ENCODE measurements at regions not wholly inside any gene's neighbourhood (a gene's known extent, or its start where the extent isn't known, plus 50 kb on each side); places are given as distances from the start of the nearest gene placed in this dataset.
"Not testable (repeated sequence)": the region's sequence is repeated elsewhere in the genome, so short reads cannot be mapped to it uniquely, and the experiment has no call there.

DNA sequence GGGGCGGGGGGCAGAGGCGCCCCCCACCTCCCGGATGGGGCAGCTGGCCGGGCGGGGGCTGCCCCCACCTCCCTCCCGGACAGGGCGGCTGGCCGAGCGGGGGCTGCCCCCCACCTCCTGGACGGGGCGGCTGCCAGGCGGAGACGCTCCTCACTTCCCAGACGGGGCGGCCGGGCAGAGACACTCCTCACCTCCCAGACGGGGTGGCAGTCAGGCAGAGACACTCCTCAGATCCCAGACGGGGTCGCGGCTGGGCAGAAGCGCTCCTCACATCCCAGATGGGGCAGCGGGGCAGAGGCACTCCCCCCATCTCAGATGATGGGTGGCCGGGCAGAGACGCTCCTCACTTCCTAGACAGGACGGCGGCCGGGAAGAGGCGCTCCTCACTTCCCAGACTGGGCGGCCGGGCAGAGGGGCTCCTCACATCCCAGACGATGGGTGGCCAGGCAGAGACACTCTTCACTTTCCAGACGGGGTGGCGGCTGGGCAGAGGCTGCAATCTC lies 240.1 kb downstream of the NPIPA7 start:
- not testable (repeated sequence) for DNase-seq (ENCODE audit: low read depth in 2 of 2)

DNA sequence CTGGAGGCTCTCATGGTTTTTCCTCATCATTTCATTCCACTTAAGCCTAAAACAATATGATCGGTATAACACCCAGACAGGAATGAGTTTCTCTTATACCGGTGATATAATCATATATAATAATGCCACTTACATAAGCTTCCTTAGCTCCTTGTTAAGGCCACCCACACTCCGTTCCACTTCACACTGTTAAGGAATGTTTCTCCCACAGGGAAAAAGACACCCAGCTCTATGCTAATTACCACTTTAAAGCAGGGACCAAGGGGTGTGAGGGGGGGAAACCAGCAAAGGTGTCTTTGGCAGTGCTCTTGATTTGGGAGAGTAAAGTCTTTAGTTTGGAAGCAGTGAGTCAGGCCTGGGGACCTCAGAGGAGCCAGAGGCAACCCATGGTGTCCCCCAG lies 245.4 kb downstream of the NPIPA7 start:
- not testable (repeated sequence) for DNase-seq (ENCODE audit: low read depth in 2 of 2)

GRCh38 chr16:16625140-16625539 lies 246.2 kb downstream of the NPIPA7 start:
- not testable (repeated sequence) for DNase-seq (ENCODE audit: low read depth in 2 of 2)

- DNase-seq (ENCODE audit: low read depth in 2 of 2) = not testable (repeated sequence)
These were observed 248.9 kb downstream of the NPIPA7 start for GRCh38 chr16:16627865-16628264.

- DNase-seq (ENCODE audit: low read depth in 2 of 2) = not testable (repeated sequence)
These were observed 259.3 kb downstream of the NPIPA7 start for GRCh38 chr16:16638231-16638630.

GRCh38 chr16:16638714-16639113 lies 259.8 kb downstream of the NPIPA7 start:
- not testable (repeated sequence) for DNase-seq (ENCODE audit: low read depth in 2 of 2)

DNA sequence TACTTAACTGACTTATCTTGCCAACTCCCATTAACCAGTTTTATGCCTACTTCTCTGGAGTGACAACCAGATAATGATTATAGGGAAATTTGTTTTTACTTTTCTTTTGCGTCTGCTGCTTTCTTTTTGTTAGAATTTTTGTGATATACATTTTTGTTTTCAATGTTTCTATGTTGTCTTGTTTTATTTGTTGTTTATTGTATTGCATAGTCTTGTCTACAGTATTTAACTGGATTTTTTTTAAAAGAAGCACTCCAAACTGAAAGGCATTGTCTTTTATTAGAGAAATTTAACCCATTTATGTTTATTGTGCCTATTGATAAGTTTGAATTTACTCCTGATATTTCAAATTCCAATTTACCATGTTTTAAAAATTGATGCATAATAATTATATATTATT lies 264.9 kb downstream of the NPIPA7 start:
- DNase-seq (ENCODE audit: low read depth in 2 of 2) = not testable (repeated sequence)

- not testable (repeated sequence) for DNase-seq (ENCODE audit: low read depth in 2 of 2)
These were observed 269.1 kb downstream of the NPIPA7 start for GRCh38 chr16:16648002-16648401.

DNA sequence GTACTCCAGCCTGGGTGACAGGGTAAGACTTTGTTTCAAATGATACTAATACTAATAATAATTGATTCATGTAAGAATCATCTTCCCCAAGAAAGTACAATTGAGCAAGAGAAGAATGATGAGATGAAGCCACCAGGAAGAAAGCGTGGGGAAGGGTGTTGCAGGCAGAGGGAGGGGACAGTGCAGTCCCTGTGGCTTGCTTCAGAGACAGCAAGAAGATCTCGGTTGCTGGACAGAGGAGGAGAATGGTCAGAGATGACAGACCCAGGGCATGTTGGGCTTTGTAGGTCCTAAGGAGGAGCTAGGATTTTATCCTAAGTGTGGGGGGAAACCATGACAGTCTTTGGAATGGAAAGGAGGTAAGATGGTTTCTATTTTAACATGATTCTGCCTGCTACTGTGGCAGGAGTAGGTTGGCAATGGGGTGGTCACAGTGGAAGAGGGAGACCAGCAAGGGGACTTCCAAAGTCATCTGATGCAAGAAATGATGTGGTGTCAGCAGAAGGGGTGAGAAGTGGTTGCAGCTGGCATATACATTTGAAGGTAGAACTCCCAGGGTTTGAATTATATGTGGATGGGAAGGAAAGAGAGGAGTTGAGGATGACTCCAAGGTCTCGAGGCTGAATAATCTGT lies 293.4 kb downstream of the NPIPA7 start:
- not testable (repeated sequence) for DNase-seq (ENCODE audit: low read depth in 2 of 2)

DNA sequence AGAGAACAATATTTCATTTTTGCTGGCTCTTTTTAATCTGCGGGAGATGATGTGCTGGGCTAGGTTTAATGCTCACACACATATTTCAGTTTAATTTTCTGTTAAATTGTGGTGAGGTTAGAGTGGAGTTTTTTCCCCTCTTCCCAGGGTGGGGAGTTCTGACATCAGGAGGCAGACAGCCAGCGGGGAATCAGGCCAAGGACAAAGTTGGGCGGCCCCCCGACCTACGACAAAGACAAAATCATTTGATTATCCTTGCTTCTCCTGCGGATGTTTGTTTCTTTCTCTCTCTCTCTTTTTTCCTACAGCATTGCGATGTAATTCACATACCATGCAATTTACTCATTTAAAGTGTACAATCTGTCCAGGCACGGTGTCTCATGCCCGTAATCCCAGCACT lies 295.9 kb downstream of the NPIPA7 start:
- not testable (repeated sequence) for DNase-seq (ENCODE audit: low read depth in 2 of 2)

GRCh38 chr16:16721849-16722248 lies 342.9 kb downstream of the NPIPA7 start:
- DNase-seq (ENCODE audit: low read depth in 2 of 2) = not testable (repeated sequence)

DNA sequence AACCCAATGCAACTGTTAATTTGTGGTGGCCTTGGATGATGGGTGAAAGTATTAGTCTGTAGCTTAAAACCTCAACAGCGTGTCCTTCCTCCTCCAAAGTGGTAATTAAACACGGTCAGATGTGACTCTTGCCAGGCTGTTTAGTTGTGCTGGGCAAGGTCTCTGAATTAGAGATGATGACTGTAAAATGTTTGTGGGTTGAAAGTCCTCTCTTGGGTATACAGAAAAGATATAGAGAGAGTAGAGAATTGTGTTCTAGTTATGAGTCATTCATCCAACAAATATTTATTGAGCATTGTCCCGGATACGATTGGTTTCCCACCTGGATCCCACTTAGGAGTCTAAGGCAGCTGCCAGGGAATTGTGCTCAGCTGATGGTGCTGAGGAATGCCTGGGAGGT lies 343.7 kb downstream of the NPIPA7 start:
- not testable (repeated sequence) for DNase-seq (ENCODE audit: low read depth in 2 of 2)

- not testable (repeated sequence) for DNase-seq (ENCODE audit: low read depth in 2 of 2)
These were observed 345.0 kb downstream of the NPIPA7 start for GRCh38 chr16:16723819-16724519.

DNA sequence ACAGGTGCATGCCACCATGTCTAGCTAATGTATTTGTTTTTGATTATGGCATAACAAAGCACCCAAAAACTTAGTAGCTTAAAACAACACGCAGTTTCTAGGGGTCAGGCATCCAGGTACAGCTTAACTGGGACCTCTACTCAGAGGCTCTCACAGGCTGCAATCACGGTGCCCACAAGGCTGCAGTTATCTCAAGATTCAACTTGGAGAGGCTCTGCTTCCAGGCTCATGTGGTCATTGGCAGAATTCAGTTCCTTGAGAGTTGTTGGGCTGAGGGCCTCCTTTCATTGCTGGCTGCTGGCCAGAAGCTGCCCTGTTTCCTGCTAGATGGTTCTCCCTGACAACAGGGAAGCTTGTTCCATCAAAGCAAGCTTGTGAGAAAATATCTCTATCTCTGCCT lies 348.1 kb downstream of the NPIPA7 start:
- not testable (repeated sequence) for DNase-seq (ENCODE audit: low read depth in 2 of 2)

GRCh38 chr16:16742573-16742972 lies 363.6 kb downstream of the NPIPA7 start:
- not testable (repeated sequence) for DNase-seq (ENCODE audit: low read depth in 2 of 2)

GRCh38 chr16:16754992-16755667 lies 376.2 kb downstream of the NPIPA7 start:
- not testable (repeated sequence) for DNase-seq (ENCODE audit: low read depth in 2 of 2)

GRCh38 chr16:16763449-16763848 lies 384.5 kb downstream of the NPIPA7 start:
- no peak for DNase-seq (ENCODE audit: low read depth in 2 of 2)

- not testable (repeated sequence) for DNase-seq (ENCODE audit: low read depth in 2 of 2)
These were observed 391.8 kb downstream of the NPIPA7 start for GRCh38 chr16:16770717-16771116.

DNA sequence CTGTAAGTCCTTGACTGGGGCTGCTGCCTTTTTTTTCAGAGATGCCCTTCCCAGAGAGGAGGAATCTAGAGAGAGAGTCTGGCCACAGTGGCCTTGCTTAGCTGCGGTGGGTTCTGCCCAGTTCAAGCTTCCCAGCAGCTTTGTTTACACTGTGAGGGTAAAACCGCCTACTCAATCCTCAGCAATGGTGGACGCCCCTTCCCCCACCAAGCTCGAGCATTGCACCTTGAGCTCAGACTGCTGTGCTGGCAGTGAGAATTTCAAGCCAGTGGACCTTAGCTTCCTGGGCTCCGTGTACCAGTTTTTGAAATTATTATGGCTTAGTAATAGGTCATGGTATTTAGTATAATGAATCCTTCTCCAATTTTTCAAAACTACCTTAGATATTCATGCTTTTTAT lies 395.4 kb downstream of the NPIPA7 start:
- DNase-seq (ENCODE audit: low read depth in 2 of 2) = no peak

DNA sequence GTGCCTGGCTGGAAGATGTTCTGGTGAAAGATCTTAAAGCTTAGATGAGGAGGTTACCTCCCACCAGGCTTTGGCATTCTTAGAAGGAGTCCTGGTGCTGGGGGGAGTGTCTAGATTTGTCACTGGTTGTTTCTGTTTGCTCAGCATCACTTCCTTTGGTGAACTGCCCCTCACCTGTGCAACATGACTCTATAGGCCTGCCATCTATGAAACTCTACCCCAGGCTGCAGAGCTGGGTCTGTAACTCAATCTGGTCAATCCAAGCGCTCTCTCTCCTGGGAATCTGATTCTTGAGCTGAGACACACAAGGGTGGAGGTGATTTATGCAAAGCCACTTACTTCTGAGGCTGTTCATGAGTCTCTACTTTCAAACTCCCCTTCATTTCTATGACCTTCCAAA lies 399.4 kb downstream of the NPIPA7 start:
- no peak for DNase-seq (ENCODE audit: low read depth in 2 of 2)

GRCh38 chr16:16780588-16780987 lies 401.6 kb downstream of the NPIPA7 start:
- DNase-seq (ENCODE audit: low read depth in 2 of 2) = no peak

- no peak for DNase-seq (ENCODE audit: low read depth in 2 of 2)
These were observed 403.2 kb downstream of the NPIPA7 start for GRCh38 chr16:16782153-16782552.

DNA sequence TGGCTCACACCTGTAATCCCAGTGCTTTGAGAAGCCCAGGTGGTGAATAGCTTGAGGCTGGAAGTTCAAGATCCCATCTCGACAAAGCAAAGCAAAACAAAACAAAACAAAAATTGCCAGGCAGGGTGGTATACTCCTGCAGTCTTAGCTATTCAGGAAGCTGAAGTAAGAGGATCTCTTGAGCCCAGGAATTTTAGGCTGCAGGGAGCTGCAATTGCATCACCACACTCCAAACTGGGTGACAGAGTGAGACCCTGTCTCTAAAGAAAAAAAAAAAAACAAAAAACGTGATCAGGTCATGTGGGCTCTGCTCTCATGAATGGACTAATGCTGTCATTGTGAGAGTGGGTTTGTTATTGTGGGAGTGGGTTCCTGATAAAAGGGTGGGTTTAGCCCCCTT lies 409.1 kb downstream of the NPIPA7 start:
- DNase-seq (ENCODE audit: low read depth in 2 of 2) = no peak
